ENCODE measurements at regions not wholly inside any gene's neighbourhood (a gene's known extent, or its start where the extent isn't known, plus 50 kb on each side); places are given as distances from the start of the nearest gene placed in this dataset.

DNA sequence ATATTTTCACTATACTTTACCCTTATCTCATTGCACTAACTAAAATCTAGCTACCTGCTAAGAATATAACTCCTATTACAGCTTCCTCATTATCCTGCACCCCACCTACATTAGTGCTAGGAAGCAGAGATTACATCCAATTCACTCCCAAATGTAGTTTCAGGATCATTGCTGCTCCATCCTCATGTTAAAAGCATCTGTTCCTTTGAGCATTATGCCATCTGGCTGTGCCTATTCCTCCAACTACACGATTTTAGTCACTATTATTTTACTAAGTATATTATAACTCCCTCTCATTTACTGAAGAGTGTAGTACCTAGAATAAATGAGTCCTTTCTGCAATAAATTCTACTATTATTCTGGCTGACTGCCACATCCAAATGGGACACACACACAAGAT is 1586.9 kb downstream of the TECRL start:
- no peak for DNase-seq

DNA sequence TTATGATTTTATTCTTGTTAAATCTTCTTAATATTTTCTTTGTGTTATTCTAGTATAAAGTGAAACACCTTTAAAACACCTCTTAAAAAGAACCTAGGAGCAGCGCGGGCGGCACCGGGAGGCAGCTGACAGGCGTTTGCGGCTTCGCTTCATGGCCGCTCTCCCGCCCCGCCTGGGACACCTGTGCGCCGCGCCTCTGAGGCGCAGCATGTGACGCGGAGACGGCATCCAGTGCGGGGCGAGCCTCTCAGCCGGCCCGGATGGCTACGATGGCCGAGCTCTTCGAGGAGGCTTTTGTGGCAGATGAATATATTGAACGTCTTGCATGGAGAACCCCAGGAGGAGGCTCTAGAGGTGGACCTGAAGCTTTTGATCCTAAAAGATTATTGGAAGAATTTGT is 1592.7 kb downstream of the TECRL start:
- DNase-seq, result no peak

DNA sequence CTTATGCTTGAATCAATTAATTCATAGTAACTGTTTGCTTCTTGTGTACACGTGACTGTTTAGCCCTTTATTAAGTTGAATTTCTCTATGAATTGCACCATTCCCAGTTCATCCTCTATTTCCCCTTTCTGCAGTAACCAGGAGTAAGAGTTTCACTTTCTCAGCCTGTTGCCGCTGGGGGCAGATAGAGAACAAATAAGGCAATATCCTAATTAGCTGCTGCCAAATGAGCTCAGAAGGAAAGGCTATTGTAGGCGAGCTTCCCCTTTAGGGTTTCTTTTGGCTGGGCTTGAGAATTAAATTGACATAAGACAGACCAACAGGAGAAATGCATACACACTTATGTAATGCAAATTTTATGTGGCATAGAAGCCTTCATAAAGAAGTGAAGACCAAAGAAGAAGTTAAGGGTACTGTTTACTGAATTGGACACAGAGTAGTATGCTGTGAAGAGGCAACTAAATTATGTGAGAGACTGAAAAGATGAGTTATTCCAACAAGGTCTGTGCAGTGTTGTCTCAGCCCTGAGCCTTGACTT is 1594.7 kb downstream of the TECRL start:
- DNase-seq, result no peak

DNA sequence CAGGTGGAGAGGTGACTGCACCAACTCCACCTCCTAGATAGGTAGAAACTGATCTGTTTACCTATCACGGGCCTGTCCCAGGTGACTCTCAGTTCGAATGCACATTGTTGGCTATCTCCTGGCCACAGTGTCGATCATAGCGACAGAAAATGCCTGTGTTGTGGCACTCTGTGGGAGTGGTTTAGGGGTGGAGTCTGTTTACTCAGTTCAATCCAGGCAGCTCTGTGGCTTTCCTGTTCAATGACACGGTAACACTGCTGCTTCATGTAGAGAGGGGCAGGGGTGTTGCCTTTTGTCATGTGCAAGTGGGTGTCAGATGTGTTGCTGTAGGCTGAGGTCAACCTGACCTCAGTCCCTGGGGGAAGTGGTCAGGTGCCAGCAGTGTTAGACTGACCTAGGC is 1602.4 kb downstream of the TECRL start:
- DNase-seq, result no peak

DNA sequence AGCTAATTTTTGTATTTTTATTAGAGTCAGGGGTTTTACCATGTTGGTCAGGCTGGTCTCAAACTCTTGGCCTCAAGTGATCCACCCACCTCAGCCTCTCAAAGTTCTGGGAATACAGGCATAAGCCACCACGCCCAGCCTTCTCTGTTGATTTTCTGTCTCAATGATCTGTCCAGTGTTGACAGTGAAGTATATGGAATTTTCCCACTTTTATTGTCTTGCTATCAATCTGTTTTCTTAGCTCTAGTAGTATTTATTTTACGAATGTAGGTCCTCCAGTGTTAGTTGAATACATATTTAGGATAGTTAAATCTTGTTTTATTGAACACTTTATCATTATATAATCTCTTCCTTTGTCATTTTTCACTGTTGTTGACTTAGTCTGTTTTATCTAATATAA is 1603.9 kb downstream of the ADGRL3 start:
- DNase-seq, result no peak

DNA sequence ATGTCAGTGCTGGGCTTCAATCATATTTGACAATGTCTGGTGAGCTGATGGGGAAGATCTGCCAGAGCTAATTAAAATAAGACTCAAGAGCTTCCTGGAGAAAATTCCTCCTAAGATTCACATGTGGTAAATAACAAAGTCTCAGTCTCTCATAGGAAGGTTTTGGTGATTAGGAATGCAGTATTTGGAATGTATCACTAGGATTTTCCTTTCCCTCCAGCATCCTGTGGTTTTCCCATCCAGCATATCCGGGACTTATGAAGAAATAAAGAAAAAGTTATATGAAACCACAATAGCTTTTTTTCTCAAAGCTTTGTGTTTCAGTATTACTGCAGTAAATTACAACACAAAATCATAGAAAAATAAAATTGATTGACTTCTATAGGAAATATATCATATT is 1597.1 kb downstream of the ADGRL3 start:
- DNase-seq, result no peak

DNA sequence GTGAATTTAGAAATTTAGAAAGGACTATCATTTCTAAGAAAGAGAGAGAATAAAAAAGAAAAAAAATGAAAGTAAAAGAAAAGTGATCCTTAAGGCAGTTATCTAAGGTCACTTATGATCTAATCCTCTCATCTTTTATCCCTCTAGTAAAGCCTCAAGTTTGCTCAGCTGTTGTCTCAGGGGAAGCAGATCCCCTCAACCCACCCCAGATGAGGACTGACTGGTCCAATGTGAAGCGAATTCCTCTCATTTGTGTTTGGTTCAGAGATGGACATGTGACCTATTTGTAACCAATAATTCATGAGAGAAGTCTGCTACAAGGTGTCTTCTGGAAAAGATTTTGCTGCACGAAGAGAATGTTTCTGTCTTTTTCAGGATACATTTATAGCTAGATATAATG is 1591.3 kb downstream of the ADGRL3 start:
- DNase-seq, result no peak

DNA sequence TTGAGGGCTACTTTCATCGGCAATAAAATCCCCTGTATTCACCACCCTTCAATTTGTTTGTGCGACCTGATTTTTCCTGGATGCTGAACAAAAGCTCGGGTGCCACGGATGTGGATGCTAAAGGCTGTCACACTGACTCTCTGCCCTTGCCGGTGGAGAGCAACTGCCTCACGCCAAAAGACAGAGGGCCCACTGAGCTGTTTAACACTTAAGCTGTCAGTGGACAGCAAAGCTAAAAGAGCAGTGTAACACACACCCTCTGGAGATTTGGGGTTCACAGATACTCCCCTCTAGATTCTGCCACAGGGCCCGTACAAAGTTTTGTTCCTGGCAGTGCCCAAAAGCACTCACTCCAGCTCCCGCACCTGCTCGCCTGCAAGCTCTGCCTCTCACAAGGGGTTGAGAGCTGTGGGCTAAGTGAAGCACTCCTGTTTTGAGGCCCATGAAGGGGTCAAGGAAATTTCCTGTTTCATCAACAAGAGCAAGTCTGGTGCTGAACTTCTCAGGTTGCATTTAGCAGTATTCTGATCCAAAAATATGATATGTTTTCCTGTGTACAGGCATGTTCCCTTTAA is 1571.9 kb downstream of the ADGRL3 start:
- DNase-seq, result no peak

DNA sequence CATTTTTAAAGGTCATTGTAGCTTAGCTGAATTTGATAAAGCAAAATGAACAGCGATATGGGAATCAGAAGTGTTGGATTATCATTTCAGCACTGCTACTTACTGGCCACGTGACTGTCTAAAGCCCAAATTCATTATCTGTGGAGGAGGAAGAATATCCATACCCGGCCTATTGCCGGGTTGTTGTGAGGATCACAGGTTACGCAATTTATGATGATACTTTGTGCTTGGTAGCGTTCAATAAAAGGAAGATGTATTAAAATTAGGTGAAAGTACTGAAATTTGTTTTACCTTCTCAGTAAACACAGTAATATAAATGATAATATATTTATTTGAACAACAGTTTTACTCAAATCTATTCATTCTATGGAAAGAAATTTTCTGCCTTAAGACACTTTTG is 1540.2 kb downstream of the ADGRL3 start:
- DNase-seq, result no peak

DNA sequence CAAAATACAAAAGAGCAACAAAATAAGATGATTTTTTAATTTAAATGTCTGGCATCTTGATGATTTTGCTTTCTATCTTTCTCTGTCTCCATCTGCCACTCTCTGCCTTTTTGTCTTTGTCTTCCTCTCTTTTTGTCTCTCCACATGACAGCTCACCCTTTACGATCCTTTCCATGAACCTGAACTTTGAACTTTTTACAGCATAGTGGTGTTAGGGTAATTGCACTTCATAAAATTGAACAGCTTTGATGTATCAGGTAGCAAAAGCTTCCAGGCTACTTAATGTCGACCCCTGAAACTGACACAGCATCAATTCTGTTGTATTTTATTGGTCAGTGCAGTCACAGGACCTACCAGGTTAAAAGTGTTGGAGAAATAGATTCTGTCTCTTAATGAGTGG is 1517.0 kb downstream of the ADGRL3 start:
- no peak for DNase-seq

DNA sequence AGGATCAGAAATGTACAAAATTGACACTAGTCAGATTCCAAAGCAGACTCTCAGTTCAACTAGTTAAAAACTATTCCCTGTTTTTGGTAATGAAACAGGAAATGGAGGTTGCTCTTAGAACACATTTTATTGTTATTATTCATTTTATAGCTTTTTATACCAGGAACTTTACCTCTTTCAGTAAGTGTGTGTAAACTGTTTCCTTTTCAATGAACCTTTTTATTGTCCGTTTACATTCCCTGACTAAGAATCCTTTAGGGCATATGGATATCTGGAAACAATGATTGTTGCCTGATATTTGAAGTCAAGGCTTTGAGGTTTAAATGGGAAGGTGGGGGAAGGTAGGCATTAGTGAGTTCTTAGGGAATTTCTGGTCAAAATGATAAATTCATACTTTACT is 1511.4 kb downstream of the ADGRL3 start:
- DNase-seq, result no peak

DNA sequence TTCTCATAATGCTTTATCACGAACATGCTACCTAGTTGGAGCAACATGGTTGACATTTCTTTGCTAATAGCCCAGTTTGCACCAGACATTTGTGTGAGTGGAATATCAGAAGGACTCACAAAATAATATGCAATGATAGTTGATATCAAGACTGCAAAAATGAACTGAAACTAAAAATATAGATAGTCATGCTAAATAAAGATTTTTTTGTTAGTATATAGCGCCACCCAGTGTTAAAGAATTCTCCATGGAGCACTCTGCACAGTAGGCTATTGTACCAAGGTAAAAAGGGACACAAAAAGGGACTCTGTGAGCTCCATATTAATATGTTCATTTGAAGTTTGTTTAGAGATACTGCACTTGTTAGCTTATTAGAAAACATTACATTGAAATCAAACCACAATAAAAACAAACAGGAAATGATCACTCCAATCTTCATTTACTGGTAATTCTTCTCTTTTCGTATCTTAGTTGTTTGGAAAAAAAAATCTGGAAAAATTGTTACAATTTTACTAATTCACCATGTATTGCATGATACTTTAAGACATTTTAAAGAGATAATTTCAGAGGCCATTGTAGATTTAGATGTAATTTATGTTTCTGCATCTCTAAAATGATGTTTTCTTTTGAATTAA is 1509.6 kb downstream of the ADGRL3 start:
- DNase-seq, result no peak

DNA sequence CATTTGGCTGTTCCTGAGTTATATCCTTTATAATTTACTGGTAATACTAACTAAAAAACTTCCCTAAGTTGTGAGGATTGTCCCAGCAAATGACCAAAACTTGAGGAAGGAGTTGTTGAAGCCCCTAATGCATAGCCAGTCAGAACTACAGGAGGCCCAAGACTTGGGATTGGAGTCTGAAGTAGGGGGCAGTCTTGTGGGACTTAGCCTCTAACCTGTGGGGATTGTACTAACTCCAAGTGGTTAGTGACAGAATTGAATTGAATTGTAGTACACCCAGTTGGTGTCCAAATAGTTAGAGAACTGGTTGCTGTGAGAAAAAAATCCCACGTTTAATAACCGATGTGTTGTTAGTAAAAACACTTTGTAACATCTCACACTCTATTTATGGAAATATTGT is 1506.3 kb downstream of the ADGRL3 start:
- DNase-seq, result no peak

DNA sequence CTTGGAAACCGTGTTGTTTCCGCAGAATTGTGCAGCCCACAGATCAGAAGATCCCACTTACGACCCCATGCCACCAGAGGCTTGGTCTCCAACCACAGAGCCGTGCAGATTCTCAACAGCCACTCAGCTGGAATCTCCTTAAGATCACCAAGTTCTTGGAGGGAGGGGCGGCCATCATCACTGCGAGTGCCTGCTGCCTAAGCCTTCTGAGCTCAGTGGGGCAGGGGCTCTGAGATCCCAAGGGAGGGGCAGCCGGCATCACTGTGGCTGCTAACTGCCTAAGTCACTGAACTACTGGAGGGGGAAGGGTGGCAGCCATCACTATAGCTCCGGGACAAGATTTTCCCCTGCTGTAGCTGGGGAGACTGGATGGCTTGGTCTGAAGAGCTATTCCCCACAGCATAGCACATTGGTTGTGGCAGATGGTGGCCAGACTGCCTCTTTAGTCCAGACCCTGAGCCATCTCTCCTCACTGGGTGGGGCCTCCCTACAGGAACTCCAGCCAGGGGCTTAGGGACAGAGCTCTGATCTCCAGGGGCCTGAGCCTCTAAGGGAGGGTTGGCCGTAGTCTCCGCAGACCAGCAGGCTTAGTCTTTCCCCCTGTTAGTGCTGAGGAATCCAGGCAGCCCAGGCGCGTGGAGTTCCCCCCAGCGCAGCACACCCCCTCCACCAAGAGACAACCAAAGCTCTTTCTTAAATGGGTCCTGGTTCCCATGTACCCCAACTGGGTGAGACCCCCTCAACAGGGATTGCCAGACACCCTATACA is 1483.9 kb downstream of the ADGRL3 start:
- no peak for DNase-seq

DNA sequence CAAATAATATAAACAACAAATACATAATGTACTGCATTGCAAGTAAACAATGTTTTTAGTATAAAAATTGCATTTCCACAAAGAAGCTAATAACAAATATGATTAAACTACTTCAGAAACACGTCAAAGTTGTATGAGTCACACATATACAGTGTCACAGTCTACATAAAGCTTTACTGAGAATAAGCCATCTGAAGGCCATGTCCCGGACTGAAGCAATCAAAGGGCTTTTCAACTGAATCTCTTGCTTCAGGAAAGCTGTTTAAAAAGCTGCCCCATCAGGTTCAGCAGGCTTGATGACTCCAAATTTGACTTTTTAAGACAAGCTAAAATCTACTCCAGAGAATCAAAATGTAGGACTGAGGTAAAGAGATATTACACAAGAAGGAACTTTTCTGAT is 1476.8 kb downstream of the ADGRL3 start:
- DNase-seq, result no peak

DNA sequence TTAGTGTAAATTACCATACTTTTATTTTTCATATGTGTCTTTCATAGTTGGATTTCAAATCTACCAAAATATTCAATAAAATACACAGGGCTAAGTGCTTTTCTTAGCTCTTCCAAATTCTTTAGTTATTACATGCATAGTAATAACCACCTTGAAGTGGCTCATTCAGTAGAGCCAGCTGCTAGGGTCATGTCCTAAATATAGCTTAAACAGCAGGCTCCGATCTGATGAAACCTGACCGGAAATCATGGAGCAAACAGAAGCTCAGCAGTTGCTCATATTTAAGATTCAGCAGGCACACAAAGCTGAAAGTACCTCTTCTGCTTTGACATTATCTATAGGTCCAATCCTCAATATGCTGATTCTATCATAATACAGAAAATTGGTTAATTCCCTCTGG is 1470.4 kb downstream of the ADGRL3 start:
- DNase-seq, result no peak

DNA sequence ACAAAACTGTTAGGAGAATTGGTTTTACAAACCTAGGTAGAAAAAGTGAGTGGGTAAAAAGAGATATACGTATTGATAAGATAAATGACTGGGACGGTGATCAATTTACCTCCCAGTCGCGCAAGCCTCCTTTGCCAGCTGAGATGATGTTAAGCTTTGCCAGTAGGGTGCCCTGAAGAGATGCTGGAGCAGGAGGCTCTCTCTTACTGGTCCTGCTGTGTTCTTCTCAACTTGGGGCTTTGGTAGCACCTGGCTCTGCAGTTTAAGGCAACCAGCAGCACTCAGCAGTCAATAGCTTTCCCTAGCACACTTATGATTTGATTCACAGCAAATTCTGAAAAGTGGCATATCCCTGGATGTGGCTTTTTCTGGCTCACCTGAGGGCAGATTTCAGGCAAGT is 1461.7 kb downstream of the ADGRL3 start:
- DNase-seq, result no peak

DNA sequence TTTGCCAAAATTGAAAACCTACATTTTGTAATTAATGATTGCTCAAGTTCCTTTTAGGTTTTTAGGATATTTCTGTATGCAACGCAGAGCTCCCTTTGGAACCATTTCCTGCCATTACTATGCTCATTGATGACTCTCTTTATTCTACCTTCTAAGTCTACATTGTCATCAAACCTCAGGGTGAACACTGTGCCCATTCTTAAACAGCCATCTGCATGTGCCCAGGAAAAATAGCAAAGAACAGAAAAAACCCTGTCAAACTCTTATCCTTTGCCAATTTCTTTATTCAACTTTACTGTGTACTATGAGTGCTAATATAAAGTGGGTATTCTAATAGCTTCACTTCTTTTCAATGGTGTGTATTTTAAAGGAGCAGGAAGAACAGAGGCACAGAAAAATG is 1455.9 kb downstream of the ADGRL3 start:
- no peak for DNase-seq

DNA sequence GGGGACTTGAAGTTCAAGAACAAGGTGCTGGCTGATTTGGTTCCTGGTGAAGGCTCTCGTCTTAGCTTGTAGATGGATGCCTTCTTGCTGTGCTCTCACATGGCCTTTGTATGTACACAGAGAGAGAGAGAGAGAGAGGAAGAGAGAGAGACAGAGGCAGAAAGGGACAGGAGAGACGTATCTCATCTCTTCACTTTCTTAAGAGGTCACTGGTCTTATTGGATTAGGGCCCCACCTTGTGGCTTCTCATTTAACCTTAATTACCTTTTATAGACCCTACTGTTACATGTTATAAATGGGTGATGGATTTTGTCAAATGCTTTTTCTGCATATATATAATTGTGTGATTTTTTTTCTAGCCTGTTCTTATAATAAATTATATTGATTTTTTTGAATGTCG is 1444.2 kb downstream of the ADGRL3 start:
- no peak for DNase-seq

DNA sequence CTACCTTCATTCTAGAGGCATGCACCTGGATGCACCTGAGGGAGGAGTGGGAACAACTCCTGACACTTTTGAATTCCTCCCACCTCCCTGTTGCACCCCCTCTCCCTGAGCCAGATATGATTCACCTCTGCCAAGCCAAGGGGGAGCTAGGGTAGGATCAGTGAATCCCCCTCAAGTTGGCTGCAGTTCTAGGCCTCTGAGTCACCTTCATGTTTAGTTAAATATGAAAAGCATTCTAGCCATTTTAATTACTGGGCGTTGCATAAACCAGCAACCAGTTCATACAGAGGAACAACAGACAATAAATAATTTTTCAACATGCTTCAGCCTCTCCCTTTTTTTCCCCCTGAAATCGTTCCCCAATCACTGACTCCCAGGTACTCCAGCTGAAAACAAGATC is 1440.2 kb downstream of the ADGRL3 start:
- no peak for DNase-seq

DNA sequence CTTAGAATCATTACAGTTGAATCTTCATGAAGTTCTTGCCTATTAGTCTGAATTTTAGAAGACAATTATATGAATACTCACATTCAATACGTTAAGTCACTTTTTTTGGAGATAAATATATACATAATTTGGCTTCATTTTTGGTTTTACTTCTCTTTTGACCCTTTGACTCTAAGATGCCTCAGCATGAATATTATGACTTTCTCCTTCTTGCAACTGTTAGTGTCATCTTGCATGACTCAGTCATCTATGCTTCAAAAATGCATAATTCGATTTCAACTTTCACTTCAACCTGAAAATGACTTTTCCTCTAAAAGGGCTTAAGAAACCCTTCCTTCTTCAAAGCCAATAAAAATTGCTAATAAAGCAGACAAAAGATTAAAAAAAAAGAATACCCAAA is 1427.5 kb downstream of the ADGRL3 start:
- no peak for DNase-seq

DNA sequence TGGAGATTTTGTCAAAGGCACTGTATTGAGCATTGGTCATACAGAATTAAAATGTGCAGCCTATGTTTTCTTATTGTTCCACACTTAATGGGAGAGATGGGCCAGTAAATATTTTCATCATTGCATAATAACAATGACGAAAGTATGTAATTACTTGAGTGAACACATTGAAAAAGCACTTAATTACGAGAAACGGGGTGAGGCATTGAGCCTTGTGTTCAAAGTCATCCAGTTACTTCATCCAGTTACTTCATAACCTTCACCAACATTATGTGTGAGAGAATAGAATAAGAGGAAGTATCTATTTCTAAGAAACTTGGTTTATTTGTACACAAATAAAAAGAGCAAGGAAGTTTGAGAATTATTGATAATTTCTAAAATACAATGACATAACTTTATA is 1427.0 kb downstream of the ADGRL3 start:
- DNase-seq, result no peak

DNA sequence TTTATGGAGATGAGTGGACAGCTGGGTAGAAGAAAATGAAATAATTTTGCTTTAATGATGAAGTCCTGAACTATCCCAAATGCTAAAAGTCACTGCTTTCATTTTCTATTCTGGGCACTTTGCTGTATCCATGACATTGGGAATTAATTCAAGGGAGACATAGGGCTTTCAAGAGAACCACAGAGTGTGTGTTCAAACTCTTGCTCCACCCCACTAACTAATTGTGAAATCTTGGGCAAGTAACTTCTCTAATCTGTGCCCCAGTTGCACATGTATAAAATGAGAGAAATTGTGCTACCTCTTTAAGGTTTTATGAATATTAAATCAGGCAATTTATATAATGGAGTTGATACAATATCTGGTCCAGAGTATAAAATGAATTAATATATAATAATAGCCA is 1422.0 kb downstream of the ADGRL3 start:
- DNase-seq, result no peak

DNA sequence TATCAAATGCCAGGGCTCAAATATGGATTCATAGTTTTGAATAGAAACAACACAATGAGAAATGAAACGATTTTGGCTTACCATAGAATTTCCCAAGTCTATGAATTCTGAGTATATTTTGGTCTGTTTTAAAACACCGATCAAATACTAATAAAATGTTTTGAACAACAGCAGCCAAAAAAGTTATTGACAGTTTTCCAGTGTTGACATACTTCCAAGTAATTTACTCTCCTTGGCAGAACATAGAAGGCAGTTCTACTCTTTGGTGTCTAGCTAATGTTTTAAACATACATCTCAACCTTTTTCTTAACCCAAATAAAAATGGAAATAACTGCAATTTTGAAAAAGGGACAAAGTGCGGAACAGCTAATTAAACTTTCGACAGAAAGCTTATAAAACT is 1419.8 kb downstream of the ADGRL3 start:
- DNase-seq, result no peak
